ENCODE measurements at regions not wholly inside any gene's neighbourhood (a gene's known extent, or its start where the extent isn't known, plus 50 kb on each side); places are given as distances from the start of the nearest gene placed in this dataset.

- no peak for TF ChIP-seq EZH2phosphoT487 (IDR thresholded peaks at IDR 0.05; ENCODE audit: borderline replicate concordance)
- TF ChIP-seq CTCF (conservative IDR thresholded peaks at IDR 0.05; ENCODE audit: low read length), result no peak
Observed at GRCh38 chr21:26709090-26709489, 136.0 kb upstream of the CYYR1 start.

Data from Loucy (cell line).